ENCODE measurements at regions not wholly inside any gene's neighbourhood (a gene's known extent, or its start where the extent isn't known, plus 50 kb on each side); places are given as distances from the start of the nearest gene placed in this dataset.

- no peak for DNase-seq (ENCODE audit: low spot score)
These were observed 607.2 kb downstream of the QKI start for GRCh38 chr6:164021589-164022250.

DNA sequence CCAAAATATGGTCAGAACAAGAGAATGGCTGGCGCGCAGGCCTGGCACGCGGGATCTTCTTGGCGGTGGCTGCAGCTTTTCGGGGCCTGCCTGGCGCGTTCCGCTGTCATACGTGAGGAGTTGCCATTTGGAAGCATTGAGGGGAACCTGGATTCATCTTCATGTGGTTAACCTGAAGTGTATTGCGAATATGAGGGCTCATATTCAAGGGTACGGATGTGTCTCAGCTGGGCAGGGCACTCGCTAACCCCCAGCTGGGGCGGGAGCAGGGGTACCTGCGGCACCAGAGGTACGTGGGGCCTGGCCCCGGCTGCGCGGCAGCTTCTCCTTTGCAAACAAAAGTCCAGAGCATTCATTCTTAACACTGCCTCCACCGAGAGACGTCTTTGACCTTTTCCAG is 605.6 kb downstream of the QKI start:
- DNase-seq (ENCODE audit: low spot score), result no peak

DNA sequence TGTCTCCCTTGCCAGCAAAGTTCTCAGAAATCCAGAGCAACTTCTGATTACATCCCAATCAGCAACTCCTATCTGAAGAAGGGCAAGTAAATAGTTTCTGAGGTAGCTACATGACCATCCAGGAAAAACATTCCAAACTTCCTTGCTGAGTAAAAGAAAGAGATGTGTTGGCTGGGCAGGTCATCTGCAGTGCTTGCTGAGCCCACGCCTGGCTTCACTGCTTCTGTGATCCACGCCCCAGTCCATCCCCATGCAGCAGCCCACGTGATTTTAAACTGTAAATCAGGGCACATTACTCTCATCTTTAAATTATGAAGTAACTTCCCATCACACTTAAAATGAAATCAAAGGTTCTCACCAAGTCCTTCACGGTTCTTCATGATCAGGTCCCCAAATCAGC is 603.6 kb downstream of the QKI start:
- DNase-seq (ENCODE audit: low spot score), result no peak

GRCh38 chr6:164016056-164016455 is 601.5 kb downstream of the QKI start:
- DNase-seq (ENCODE audit: low spot score), result no peak

DNA sequence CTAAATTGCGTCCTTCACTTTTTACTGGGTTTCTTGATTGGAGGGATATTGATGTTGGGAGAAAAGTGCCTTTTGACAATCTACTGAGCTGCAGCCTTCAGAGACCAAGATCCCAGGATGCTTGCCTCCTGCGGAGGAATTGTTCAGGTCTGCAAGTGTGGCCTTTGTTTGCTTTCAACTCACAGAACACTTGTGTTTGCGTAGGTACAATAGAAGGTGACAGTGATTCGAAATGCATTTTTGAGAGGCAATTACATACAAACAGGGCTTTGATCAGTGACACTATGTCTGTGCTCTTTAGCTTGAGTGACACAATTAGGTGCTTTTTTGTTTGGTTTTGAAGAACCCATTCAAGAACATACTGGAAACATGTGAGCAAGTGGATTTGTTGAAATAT is 600.6 kb downstream of the QKI start:
- DNase-seq (ENCODE audit: low spot score), result no peak

- DNase-seq (ENCODE audit: low spot score), result no peak
These were observed 600.0 kb downstream of the QKI start for GRCh38 chr6:164014346-164015087.

DNA sequence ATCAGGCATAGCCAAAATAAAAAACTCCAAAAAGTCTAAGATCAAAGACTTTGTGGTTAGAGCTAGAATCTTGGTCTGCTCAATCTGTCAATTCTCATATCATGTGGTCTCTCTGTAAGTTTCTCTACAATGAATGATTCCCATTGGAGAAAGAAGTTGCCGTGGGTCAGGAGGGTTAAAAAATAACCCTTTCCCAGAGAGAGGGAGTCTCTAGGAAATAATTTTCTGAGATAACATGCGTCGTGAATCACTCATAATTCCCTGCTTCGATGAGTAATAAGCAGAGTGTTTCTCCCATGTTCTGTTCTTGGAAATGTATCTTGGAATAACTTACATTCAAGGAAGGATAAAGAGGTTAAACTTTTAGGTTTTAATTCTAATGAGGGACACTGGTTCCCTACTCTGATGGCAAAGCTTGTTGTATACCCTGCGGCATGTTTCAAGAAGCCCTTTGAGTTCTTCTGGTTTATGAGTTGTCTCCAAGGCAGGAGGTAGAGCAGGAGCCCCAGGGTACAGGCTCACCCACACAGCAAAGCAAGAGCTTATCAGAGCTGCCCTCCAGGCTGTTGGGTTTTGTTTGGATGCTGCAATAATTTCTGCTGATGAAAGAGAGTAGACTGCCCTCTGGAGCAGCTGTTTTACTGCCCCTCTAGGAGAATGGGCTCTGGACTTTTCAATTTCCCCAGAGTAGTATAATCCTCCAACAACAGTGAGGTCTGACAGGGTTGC is 599.1 kb downstream of the QKI start:
- DNase-seq (ENCODE audit: low spot score), result no peak

GRCh38 chr6:164011321-164011720 is 596.8 kb downstream of the QKI start:
- DNase-seq (ENCODE audit: low spot score), result no peak

- DNase-seq (ENCODE audit: low spot score), result peak; percentile 63
These were observed 596.1 kb downstream of the QKI start for GRCh38 chr6:164010441-164011103.

DNA sequence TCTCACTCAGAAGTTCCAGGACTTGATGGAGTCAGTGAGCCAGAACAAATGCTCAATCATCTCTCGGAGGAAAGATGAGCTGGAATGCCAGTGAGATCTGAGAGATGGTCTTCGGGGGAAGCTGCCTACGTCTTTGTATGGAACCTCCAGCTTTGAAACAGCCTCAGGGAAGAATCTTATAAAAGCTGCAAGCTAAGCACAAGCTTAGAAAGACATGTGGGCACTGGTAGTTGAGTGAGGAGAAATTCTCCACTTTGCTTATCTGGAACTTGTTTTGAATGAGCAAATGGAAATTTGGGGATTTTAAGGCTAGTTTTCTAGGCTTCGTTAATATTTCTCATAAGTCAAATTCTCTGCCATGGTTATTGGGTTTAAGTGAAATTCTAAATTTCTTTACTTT is 594.4 kb downstream of the QKI start:
- DNase-seq (ENCODE audit: low spot score), result no peak

- no peak for DNase-seq (ENCODE audit: low spot score)
These were observed 593.4 kb downstream of the QKI start for GRCh38 chr6:164007881-164008280.

GRCh38 chr6:164006459-164006858 is 591.9 kb downstream of the QKI start:
- DNase-seq (ENCODE audit: low spot score), result no peak

- DNase-seq (ENCODE audit: low spot score), result no peak
These were observed 590.6 kb downstream of the QKI start for GRCh38 chr6:164005004-164005711.

- no peak for DNase-seq (ENCODE audit: low spot score)
These were observed 585.8 kb downstream of the QKI start for GRCh38 chr6:164000276-164000675.

- no peak for DNase-seq (ENCODE audit: low spot score)
These were observed 585.1 kb downstream of the QKI start for GRCh38 chr6:163999475-164000125.

GRCh38 chr6:163998496-163998895 is 584.0 kb downstream of the QKI start:
- no peak for DNase-seq (ENCODE audit: low spot score)

- no peak for DNase-seq (ENCODE audit: low spot score)
These were observed 582.0 kb downstream of the QKI start for GRCh38 chr6:163996491-163996890.

DNA sequence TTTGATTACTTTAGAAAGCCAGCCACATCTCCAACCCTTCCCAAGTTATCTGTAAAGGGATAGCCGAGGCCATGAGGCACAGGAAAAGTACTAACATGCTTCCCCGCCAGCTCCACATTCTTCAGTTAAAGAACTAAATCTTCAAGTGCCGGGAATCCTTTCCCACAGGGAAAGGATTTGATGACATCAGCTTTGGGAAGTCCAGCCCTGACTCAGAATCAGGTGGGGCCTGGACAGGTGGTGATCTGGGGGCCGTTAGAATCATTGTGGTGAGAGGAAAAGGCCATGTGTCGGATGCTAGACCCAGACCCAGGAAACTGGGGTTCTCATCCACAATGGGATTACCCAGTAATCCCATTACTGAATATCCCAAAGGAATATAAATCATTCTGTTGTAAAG is 580.0 kb downstream of the QKI start:
- no peak for DNase-seq (ENCODE audit: low spot score)

GRCh38 chr6:163992701-163993100 is 578.2 kb downstream of the QKI start:
- DNase-seq (ENCODE audit: low spot score), result no peak

DNA sequence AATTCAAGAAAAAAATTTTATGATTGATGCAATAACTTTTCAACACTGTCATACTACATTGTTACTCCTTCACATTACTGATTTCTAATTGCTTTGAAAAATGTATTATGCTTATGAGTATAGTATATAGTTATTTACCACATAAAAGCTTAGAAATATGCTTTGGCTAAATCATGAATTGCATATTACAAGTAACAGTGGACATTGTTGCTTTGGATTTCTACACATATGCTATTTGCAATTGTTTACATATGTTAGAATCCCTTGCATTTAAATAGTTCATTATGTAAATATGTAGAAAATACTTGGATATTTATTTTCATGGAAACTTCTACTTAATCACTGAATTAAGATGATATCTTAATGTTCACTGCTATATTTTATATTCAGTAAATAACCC is 577.5 kb downstream of the QKI start:
- no peak for DNase-seq (ENCODE audit: low spot score)

- no peak for DNase-seq (ENCODE audit: low spot score)
These were observed 576.8 kb downstream of the QKI start for GRCh38 chr6:163991321-163991720.
